Stimulated activated effector memory CD8-positive, alpha-beta T cell treated with anti-CD3 and anti-CD28 coated beads, Interleukin-12 subunit alpha, Interleukin-12 subunit beta, amount 100 ng/mL, for 72 hours (primary cell): ENCODE measurements at regions not wholly inside any gene's neighbourhood (a gene's known extent, or its start where the extent isn't known, plus 50 kb on each side); places are given as distances from the start of the nearest gene placed in this dataset.

Experiments
- ATAC-seq: fragments of 150-1000 bp; cut with Tn5 transposase; 2 replicates; pipeline ENCODE4 v1.10.0; 2021
- DNase-seq, 2 donors: peaks; one replicate each; pipeline ENCODE4 v3.0.0; 2021 to 2022; ENCODE audit warnings: low spot score in 2 of 2
- H3K27ac Mint-ChIP-seq: one replicate; pipeline ENCODE4 v1.8.0; 2022; ENCODE audit warnings: mild to moderate bottlenecking, mixed read lengths
- H3K36me3 Mint-ChIP-seq: one replicate; pipeline ENCODE4 v1.8.0; 2022; ENCODE audit warnings: mild to moderate bottlenecking, mixed read lengths
- H3K4me1 Mint-ChIP-seq: one replicate; pipeline ENCODE4 v1.8.0; 2022; ENCODE audit warnings: mixed read lengths
- H3K4me3 Mint-ChIP-seq: one replicate; pipeline ENCODE4 v1.8.0; 2022; ENCODE audit warnings: mild to moderate bottlenecking, mixed read lengths
- H3K9me3 Mint-ChIP-seq: one replicate; pipeline ENCODE4 v1.8.0; 2022; ENCODE audit warnings: mixed read lengths

DNA sequence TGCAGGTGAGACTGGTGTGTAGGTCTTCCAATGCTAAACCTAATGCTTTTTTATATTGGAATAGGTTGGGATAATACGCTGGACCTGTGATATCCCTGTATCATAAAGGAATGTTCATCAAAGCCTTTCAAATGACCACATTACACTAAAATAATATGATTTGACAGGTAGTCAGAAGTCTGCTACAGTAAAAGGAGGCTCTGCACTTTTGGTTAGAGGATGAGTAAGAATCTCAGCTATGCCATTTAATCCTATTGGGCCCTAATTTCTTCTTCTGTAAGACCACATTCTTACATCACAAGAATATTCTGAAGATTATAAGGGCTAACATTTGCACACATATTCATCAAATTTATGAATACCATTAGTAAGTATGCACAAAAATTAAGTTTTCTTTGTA is 250.5 kb upstream of the FLRT2 start:
- H3K9me3 Mint-ChIP-seq, result peaks cover 8% of the 10 kb centered on the region
- no peak overlapping the region for H3K4me3 Mint-ChIP-seq
- no peak overlapping the region for H3K27ac Mint-ChIP-seq
- no peaks in the 10 kb centered on the region for H3K36me3 Mint-ChIP-seq
- ATAC-seq, result no peak
- DNase-seq, result no peak
- H3K4me1 Mint-ChIP-seq, result no peaks in the 10 kb centered on the region

DNA sequence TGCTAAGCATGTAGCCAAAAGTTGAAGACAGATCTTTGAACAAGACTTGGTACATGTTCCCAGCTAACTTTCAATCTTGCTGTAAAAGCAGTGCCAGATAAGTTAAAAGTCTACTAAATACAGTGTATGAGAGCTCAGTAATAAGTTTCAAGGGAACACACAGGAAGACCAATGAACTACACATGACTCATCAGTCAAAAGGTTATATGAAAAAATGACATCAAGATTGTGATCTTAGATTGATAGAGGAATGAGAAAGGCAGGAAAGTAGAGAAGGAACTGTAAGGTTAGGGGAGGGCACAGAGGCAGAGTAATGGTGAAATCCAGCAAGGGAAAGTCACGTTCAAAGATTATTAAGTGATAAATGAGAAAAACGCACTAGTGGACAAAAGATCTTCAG is 249.9 kb upstream of the FLRT2 start:
- no peak overlapping the region for H3K4me3 Mint-ChIP-seq
- no peak for DNase-seq
- peaks cover 9% of the 10 kb centered on the region for H3K9me3 Mint-ChIP-seq
- no peak overlapping the region for H3K27ac Mint-ChIP-seq
- H3K4me1 Mint-ChIP-seq, result no peaks in the 10 kb centered on the region
- no peaks in the 10 kb centered on the region for H3K36me3 Mint-ChIP-seq
- ATAC-seq, result no peak

DNA sequence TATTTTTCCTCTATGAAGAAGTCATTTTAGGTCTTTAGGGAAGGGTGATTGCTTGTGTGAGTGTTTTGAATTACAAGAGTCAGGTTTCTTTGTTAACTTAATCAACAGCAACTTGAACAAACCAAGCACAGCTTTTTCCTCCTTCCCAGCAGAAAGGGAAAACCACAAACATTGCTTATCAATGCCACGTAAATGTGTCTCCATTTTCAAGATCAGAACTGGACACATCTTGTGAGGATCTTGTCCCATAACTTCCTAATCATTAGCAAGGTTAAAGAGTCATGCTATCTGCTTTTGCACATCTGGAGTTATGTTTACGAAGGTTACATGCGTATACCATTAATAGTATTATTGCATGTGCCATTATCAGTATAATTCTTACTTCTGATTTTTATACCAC is 248.0 kb upstream of the FLRT2 start:
- no peak overlapping the region for H3K4me3 Mint-ChIP-seq
- H3K9me3 Mint-ChIP-seq, result peaks cover 6% of the 10 kb centered on the region
- DNase-seq (no peak), ATAC-seq (no peak)
- no peak overlapping the region for H3K27ac Mint-ChIP-seq
- no peaks in the 10 kb centered on the region for H3K36me3 Mint-ChIP-seq
- H3K4me1 Mint-ChIP-seq, result no peaks in the 10 kb centered on the region

DNA sequence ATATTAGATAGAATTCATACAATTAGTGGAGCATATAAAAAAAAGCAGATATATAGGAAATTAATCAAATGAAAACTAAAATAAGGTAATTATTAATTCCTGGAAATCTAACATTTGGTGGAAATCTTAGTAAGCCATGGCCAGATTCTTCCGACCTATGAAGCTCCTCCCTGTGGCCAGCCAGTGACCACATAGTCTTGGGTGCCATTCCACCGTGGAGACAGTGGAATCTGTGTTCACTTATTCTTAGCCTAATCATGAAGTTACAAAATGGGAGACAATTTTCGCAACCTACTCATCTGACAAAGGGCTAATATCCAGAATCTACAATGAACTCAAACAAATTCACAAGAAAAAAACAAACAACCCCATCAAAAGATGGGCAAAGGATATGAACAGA is 241.9 kb upstream of the FLRT2 start:
- H3K36me3 Mint-ChIP-seq, result no peaks in the 10 kb centered on the region
- H3K4me3 Mint-ChIP-seq, result no peak overlapping the region
- DNase-seq (no peak), ATAC-seq (no peak)
- H3K4me1 Mint-ChIP-seq, result no peaks in the 10 kb centered on the region
- H3K9me3 Mint-ChIP-seq, result peaks cover 6% of the 10 kb centered on the region
- no peak overlapping the region for H3K27ac Mint-ChIP-seq

DNA sequence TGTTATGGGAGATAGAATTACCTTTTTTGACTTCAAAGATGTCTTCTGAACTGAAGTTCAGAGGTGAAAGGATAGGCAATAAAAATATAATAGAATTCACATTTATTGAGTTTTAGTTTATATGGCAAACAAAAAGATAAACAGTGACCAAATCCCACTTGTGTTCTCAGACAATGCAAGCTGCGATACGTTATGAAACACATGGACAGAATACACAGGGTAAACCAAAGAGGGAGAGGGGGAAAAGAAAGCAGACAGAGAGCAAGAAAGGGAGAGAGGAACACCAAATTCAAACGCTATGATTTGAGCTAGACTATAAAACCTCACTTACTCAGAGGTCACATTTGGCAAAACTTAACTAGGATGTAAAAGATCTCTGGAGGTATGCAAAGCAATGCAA is 238.2 kb upstream of the FLRT2 start:
- peaks cover 11% of the 10 kb centered on the region for H3K9me3 Mint-ChIP-seq
- H3K4me1 Mint-ChIP-seq, result no peaks in the 10 kb centered on the region
- DNase-seq, result no peak
- no peak overlapping the region for H3K4me3 Mint-ChIP-seq
- H3K36me3 Mint-ChIP-seq, result no peaks in the 10 kb centered on the region
- H3K27ac Mint-ChIP-seq, result no peak overlapping the region
- no peak for ATAC-seq

DNA sequence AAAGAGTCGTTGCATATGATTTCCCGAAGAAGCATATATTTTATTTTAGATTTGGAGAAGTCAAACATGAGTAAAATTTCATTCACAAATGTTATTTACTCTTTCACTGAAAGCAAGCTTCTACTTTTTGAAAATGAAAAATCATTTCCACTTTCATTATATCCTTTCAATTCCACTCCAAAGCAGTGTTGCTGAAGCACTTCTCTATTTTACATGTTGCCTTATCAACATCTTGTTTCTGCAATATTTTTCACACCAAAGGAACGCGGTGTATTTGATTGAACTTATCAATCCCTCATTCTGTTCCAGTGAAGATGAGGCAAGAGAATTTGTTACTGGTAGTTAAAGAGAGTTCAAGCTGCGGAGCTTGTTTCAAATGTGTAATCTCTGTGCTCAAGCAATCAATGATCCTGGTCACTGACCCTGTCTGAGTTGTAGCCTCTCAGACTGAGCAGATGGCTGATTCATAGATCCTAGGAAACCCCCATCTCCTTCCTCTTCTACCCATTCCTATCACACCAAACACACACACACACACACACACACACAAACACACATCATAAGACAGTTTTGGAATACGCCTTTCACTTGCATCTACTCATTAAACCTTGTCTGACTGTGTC is 236.2 kb upstream of the FLRT2 start:
- peaks cover 17% of the 10 kb centered on the region for H3K9me3 Mint-ChIP-seq
- DNase-seq, result no peak
- H3K4me3 Mint-ChIP-seq, result no peak overlapping the region
- no peaks in the 10 kb centered on the region for H3K36me3 Mint-ChIP-seq
- no peak for ATAC-seq
- H3K4me1 Mint-ChIP-seq, result no peaks in the 10 kb centered on the region
- H3K27ac Mint-ChIP-seq, result no peak overlapping the region

DNA sequence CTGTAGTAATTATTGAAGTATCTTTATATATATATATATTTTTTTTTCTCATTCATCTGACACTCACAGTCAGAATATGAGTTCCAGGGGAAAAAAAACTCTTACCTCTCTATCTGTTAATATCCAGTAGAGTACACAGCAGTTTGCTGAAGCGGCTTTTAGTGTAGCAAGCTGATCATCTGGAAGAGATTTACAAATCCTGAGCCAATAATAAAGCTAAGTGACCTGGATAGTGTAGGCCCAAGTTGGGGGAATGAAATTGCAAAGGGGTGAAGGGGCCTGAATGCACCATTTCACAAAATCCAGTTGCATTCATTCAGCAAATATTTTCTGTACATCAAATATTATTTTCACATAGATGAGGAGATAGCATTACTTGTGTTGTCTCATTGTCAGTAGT is 234.6 kb upstream of the FLRT2 start:
- Mint-ChIP-seq H3K9me3 (peaks cover 26% of the 10 kb centered on the region), H3K27ac (no peak overlapping the region), H3K4me1 (no peaks in the 10 kb centered on the region), H3K36me3 (no peaks in the 10 kb centered on the region), H3K4me3 (no peak overlapping the region)
- DNase-seq (no peak), ATAC-seq (no peak)

DNA sequence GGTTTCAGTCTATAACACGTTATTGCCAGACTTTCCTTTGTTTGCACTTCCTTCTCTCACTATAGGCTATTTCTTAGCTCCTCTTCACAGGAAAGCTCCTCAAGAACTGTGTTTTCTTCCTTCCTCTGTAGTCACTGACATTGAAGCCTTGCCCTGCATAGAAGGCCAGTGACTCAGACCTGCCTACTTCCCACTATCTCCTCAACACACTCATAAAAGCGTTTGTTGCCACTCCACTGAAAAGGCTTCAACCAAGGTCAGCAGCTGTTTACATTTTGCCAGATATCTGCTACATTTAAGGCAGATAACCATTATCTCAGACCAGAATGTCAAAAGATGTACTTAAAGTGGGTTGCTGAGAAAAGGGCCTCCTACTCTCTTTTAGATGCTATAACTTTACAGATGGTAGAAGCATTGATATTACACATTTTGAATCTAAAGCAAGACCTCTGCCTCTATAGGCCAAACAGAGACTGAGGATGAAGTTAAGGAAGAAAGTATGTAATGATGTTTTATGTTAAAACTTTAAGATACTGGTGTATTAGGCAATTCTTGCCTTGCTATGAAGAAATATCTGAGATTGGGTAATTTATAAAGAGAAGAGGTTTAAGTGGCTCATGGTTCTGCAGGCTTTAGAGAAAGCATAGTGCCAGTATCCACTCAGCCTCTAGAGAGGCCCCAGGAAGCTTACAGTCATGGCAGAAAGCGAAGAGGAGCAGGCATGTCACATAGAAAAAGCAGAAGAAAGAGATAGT is 233.3 kb upstream of the FLRT2 start:
- ATAC-seq (no peak), DNase-seq (no peak)
- Mint-ChIP-seq H3K9me3 (peaks cover 25% of the 10 kb centered on the region), H3K4me3 (no peak overlapping the region), H3K27ac (no peak overlapping the region), H3K4me1 (no peaks in the 10 kb centered on the region), H3K36me3 (no peaks in the 10 kb centered on the region)

DNA sequence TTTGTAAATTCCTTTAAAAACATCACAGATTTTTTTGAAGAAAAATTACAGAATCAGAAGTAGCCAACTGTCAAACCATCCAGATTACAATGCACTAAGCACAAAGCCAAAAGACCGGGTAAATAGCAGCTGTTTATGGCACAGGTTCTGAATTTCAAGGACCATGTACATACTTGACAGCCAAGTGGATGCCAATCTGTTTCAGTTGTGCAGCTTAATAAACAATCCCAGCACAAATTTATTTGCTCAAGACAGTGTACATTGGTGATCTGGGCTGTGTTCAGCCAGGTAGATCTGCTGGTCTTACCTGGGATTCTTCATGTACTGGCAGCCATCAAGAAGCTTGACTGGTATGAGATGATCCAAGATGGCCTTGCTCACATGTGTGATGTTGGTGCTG is 229.8 kb upstream of the FLRT2 start:
- H3K4me3 Mint-ChIP-seq, result no peak overlapping the region
- peaks cover 28% of the 10 kb centered on the region for H3K9me3 Mint-ChIP-seq
- H3K27ac Mint-ChIP-seq, result no peak overlapping the region
- no peaks in the 10 kb centered on the region for H3K4me1 Mint-ChIP-seq
- ATAC-seq (no peak), DNase-seq (no peak)
- no peaks in the 10 kb centered on the region for H3K36me3 Mint-ChIP-seq

DNA sequence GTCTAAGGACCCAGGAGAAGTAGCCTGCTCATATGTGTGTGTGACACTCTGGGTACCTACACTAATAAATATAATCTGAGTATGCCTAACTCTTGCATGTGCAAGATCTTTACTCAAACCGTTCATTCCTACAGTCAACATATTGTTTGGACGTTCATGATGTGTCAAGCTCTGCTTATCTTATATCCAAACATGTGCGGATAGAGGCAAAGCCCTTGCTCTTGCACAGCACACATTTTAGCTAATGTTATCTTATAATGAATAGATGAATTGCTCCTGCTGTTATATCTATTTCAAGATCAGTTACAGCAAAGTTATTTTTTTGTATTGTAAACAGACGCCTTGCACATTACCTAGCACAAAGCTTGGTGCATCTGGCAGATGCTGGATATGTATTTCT is 228.4 kb upstream of the FLRT2 start:
- Mint-ChIP-seq H3K4me1 (no peaks in the 10 kb centered on the region), H3K9me3 (peaks cover 25% of the 10 kb centered on the region), H3K27ac (no peak overlapping the region), H3K36me3 (no peaks in the 10 kb centered on the region), H3K4me3 (no peak overlapping the region)
- ATAC-seq, result no peak
- no peak for DNase-seq

DNA sequence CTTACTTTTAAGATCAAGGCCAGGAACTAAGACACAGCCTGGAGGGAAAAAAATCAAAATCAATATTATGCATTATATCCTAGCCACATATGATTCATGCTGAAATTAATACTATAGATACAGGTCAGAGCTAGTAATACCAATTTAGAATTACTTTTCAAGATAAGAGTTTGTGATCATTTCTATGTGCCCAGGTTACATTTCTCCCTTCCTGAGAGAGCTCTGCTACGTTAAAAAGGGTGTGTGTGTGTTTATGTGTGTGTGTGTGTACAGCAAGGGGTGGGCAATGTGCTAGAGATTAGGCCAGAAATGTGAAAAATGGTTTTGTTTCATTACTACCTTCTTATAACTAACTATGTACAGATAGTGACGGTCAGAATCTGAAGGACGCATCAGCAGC is 223.9 kb upstream of the FLRT2 start:
- H3K36me3 Mint-ChIP-seq, result no peaks in the 10 kb centered on the region
- H3K4me3 Mint-ChIP-seq, result no peak overlapping the region
- H3K27ac Mint-ChIP-seq, result no peak overlapping the region
- DNase-seq (no peak), ATAC-seq (no peak)
- peaks cover 17% of the 10 kb centered on the region for H3K9me3 Mint-ChIP-seq
- H3K4me1 Mint-ChIP-seq, result no peaks in the 10 kb centered on the region

DNA sequence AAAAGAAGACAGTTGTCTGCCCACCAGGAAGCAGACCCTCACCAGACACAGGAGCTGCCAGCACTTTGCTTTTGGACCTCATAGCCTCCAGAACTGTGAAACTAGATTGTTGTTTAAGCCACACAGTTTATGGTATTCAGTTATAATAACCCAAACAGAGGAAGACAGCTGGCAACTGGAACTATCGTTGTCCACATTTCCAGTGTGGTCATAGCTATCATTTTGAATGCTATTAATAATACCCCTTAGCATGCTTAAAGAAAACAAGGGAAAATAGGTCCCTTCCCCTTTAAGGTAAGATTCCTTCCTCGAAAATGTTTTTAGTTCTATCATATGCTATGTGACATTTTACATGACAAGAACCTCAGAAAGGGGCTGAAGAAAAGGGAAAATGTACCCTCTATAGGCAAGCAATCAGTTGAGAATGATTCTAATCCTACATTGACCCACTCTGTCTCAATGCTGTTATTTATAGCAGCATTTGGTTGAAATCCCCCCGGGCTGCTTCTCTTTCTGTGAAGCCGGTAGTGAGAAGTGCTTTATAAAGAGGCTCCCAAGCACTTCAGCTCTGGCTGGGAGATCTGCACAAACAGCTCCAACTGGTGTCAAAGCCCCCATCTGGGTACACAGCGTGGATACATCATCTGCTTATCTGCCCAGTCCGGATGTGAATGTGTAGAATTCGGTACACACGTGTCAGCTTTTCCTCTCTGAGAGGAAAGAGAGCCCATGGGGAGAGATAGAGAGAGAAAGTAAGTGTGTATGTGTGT is 221.2 kb upstream of the FLRT2 start:
- peaks cover 14% of the 10 kb centered on the region for H3K9me3 Mint-ChIP-seq
- no peak overlapping the region for H3K27ac Mint-ChIP-seq

DNA sequence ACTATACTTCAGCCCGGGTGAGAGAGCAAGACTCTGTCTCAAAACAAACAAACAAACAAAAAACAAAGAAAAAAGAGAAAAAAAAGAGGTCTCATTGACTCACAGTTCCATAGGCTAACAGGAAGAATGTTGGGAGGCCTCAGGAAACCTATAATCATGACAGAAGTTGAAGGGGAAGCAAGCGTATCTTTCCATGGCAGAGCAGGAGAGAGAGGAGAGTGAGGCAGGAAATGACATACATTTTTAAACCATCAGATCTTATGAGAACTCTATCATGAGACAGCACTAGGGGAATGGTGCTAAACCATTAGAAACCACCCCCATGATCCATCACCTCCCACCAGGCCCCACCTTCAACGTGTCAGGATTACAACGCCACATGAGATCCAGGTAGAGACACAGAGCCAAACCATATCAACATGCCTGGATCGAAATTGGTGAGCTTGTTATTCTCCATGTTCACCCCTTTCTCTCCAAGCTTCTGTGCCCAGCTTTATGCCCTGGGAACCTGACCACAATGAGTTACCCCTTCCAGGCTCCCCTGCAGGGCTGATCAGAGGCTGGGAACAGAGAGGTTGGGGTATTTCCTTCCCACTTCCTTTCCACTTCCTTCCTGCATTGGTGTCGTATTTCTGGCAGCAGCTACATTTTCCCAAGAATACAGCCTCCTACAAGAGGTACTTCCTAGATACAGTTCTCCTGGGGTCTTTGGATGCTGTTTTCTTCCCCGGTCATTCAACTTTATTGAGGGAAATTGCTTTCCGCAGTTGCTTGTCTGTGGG is 219.3 kb upstream of the FLRT2 start:
- H3K4me3 Mint-ChIP-seq, result no peak overlapping the region
- H3K9me3 Mint-ChIP-seq, result peaks cover 10% of the 10 kb centered on the region
- no peaks in the 10 kb centered on the region for H3K36me3 Mint-ChIP-seq
- no peaks in the 10 kb centered on the region for H3K4me1 Mint-ChIP-seq
- H3K27ac Mint-ChIP-seq, result no peak overlapping the region
- no peak for DNase-seq
- ATAC-seq, result no peak

More for the DNA sequence above, 221.2 kb upstream of the FLRT2 start:
- Mint-ChIP-seq H3K4me1 (no peaks in the 10 kb centered on the region), H3K4me3 (no peak overlapping the region), H3K36me3 (no peaks in the 10 kb centered on the region)
- ATAC-seq, result no peak
- no peak for DNase-seq

DNA sequence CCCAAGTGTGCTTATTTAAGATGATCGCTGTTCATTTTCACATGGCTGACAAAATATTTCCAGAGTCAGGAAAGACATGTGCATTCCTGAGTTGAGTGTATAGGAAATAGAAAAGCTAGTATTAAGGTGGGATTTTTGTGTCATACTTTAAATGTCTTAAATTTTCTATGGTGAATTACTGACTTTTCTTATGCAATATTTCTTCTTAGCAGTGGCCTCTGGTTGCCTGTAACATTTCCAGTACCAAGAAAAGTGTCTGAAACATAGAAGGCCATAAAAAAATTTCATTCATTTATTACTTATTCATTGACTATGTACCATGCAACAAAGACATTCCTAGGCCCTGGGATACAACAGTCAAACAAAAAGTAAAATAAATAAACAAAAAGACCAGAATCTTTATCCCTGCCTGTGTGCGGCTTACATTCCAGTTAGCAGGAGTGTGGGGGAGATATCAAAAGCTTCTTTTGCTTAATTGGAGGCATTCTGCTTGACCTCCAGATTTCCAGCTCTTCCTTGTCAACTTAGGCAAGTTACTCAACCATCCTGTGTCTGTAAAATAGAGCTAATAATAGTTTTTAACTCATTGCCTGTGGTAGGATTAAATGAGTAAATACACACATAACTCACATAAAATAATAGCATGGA is 216.3 kb upstream of the FLRT2 start:
- H3K4me3 Mint-ChIP-seq, result no peak overlapping the region
- H3K9me3 Mint-ChIP-seq, result peaks cover 8% of the 10 kb centered on the region
- H3K36me3 Mint-ChIP-seq, result no peaks in the 10 kb centered on the region
- ATAC-seq (no peak), DNase-seq (no peak)
- no peak overlapping the region for H3K27ac Mint-ChIP-seq
- H3K4me1 Mint-ChIP-seq, result no peaks in the 10 kb centered on the region

DNA sequence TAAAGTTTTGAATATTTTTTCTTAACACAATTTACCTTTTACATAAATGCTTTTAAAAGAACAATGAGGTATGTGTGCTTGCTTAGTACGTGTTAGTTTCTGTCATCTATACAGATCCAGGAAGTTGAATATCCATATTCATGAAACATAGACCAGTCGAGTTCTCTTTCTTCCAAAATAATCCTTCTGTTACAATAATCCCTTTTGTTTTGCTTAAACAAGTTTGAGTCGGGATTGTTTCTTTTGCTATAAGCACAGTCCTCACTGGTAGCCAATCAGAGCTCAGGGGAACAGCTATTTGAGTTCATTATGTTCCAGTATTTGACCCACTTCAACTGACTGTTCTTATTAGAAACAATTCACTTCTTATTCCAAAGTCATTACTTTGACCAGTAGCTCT is 214.7 kb upstream of the FLRT2 start:
- ATAC-seq, result no peak
- Mint-ChIP-seq H3K4me1 (no peaks in the 10 kb centered on the region), H3K27ac (no peak overlapping the region), H3K9me3 (peaks cover 2% of the 10 kb centered on the region), H3K36me3 (no peaks in the 10 kb centered on the region), H3K4me3 (no peak overlapping the region)
- DNase-seq, result no peak
